B cell (primary cell): ENCODE measurements at regions not wholly inside any gene's neighbourhood (a gene's known extent, or its start where the extent isn't known, plus 50 kb on each side); places are given as distances from the start of the nearest gene placed in this dataset.

Experiments used
- ATAC-seq: fragments of 200-7000 bp; cut with Tn5 transposase; one replicate; pipeline ENCODE4 v1.10.0; 2021; ENCODE audit warnings: low read depth, mild to moderate bottlenecking, moderate number of reproducible peaks, moderate library complexity
- CTCF ChIA-PET: fragments of 350-600 bp; sonication (Branson Sonifier 250); formaldehyde crosslinking; loops from one replicate; lab custom pipeline; 2021; ENCODE audit warnings: antibody characterized with exemption, inconsistent platforms; lab: Charles Lee
- POLR2A ChIA-PET: fragments of 350-600 bp; sonication (Branson Sonifier 250); formaldehyde crosslinking; loops from one replicate; lab custom pipeline; 2021; ENCODE audit warnings: antibody characterized with exemption; lab: Charles Lee
- DNase-seq: peaks from one replicate; pipeline ENCODE4 v3.0.0; 2013
- H2AFZ ChIP-seq: 2 replicates; pipeline ENCODE4 v1.6.1; 2012; ENCODE audit warnings: mild to moderate bottlenecking, low read depth, low read length; ENCODE audit not compliant: insufficient read depth, poor library complexity, severe bottlenecking
- H3K27ac ChIP-seq, 2 donors: 1 replicate in 1 of 2; 2 replicates in 1 of 2; pipeline ENCODE4 v1.5.1; 2012 to 2013; ENCODE audit warnings: low read length in 2 of 2, mild to moderate bottlenecking in 2 of 2, moderate library complexity in 1 of 2
- H3K27me3 ChIP-seq, 4 experiments: fragments of 200-600 bp in 1 of 4; sonication (generic) in 1 of 4; replicated peaks in 1 of 4; 1 replicate in 2 of 4; 2 replicates in 2 of 4; pipeline versions ENCODE4 v1.6.1 to v1.7.0; 2013 to 2016; ENCODE audit warnings: low read length in 3 of 4, mild to moderate bottlenecking in 2 of 4, mixed read lengths in 1 of 4, moderate library complexity in 1 of 4; ENCODE audit not compliant: insufficient read depth in 4 of 4, control insufficient read depth in 3 of 4; ENCODE audit errors: control extremely low read depth in 1 of 4
- H3K36me3 ChIP-seq, 2 experiments: replicated peaks in 1 of 2; 1 replicate in 1 of 2; 2 replicates in 1 of 2; pipeline versions ENCODE4 v1.6.1 to v1.7.1; 2013; ENCODE audit warnings: low read length in 1 of 2; ENCODE audit not compliant: insufficient read depth in 2 of 2, control insufficient read depth in 1 of 2; ENCODE audit errors: control extremely low read depth in 1 of 2, extremely low read depth in 1 of 2
- H3K4me1 ChIP-seq, 2 donors: fragments of 200-600 bp in 1 of 2; sonication (generic) in 1 of 2; 1 replicate in 1 of 2; 2 replicates in 1 of 2; pipeline versions ENCODE4 v1.5.1 to v1.6.1; 2013 to 2017; ENCODE audit warnings: low read length in 2 of 2; ENCODE audit not compliant: control insufficient read depth in 2 of 2, insufficient read depth in 2 of 2
- H3K4me2 ChIP-seq: replicated peaks from 2 replicates; pipeline ENCODE3; 2012; ENCODE audit warnings: mild to moderate bottlenecking, low read depth, low read length; ENCODE audit not compliant: poor library complexity, severe bottlenecking
- H3K4me3 ChIP-seq, 5 experiments: fragments of 200-600 bp in 1 of 5; sonication (generic) in 1 of 5; 1 replicate in 3 of 5; 2 replicates in 2 of 5; pipeline versions ENCODE4 v1.5.1 to v1.7.0; 2011 to 2016; ENCODE audit warnings: low read length in 4 of 5, mild to moderate bottlenecking in 4 of 5, low read depth in 2 of 5, control low read depth in 1 of 5, moderate library complexity in 1 of 5; ENCODE audit not compliant: insufficient read depth in 1 of 5; ENCODE audit errors: control extremely low read depth in 1 of 5, extremely low read depth in 1 of 5
- H3K79me2 ChIP-seq: fragments of 200-600 bp; sonication (generic); one replicate; pipeline ENCODE4 v1.6.0; 2016; ENCODE audit warnings: low read length; ENCODE audit not compliant: control insufficient read depth, insufficient read depth
- H3K9ac ChIP-seq: fragments of 200-600 bp; sonication (generic); 2 replicates; pipeline ENCODE4 v1.6.1; 2017; ENCODE audit warnings: mild to moderate bottlenecking, low read length, moderate library complexity
- H3K9me3 ChIP-seq, 3 donors: one replicate each; pipeline versions ENCODE4 v1.6.1 to v1.7.1; 2013; ENCODE audit warnings: low read length in 2 of 3; ENCODE audit not compliant: control insufficient read depth in 2 of 3, insufficient read depth in 1 of 3; ENCODE audit errors: control extremely low read depth in 1 of 3
- H4K20me1 ChIP-seq: 2 replicates; pipeline ENCODE4 v1.6.0; 2012; ENCODE audit warnings: mild to moderate bottlenecking, low read length; ENCODE audit not compliant: insufficient read depth, control insufficient read depth, poor library complexity, severe bottlenecking
- H3K27ac Mint-ChIP-seq: one replicate; pipeline ENCODE4 v1.8.0; 2021; ENCODE audit warnings: mixed read lengths
- H3K27me3 Mint-ChIP-seq: one replicate; pipeline ENCODE4 v1.8.0; 2021; ENCODE audit warnings: mixed read lengths
- H3K4me1 Mint-ChIP-seq: one replicate; pipeline ENCODE4 v1.8.0; 2021; ENCODE audit warnings: mixed read lengths
- H3K4me3 Mint-ChIP-seq: one replicate; pipeline ENCODE4 v1.8.0; 2021; ENCODE audit warnings: mixed read lengths
- H3K9me3 Mint-ChIP-seq: one replicate; pipeline ENCODE4 v1.8.0; 2022; ENCODE audit warnings: mixed read lengths; ENCODE audit not compliant: insufficient read depth
- CTCF ChIP-seq: fragments of 200-600 bp; IDR thresholded peaks from one replicate; pipeline ENCODE4 v1.8.0; 2022; ENCODE audit warnings: antibody characterized with exemption, mild to moderate bottlenecking
- EZH2 ChIP-seq: IDR thresholded peaks from 2 replicates; pipeline ENCODE4 v1.6.1; 2012; ENCODE audit warnings: borderline replicate concordance, low read depth, mild to moderate bottlenecking, moderate library complexity, low read length; ENCODE audit not compliant: insufficient read depth, poor library complexity, severe bottlenecking
- WGBS: methylation state at CpG from one replicate; pipeline ENCODE4 v1.1.5; 2013; ENCODE audit warnings: missing lambda C conversion rate; ENCODE audit not compliant: insufficient coverage; 5-methylcytosine and 5-hydroxymethylcytosine counted together
- intact Hi-C: fragments of 100-400 bp; cut with micrococcal nuclease; formaldehyde crosslinking; loops from one replicate; pipeline ENCODE4 v1.10.0; 2022

- no peaks in the 10 kb centered on the region for H3K4me1 Mint-ChIP-seq
- no peaks in the 10 kb centered on the region for H3K9me3 Mint-ChIP-seq
- DNase-seq (no peak), ATAC-seq (no peak)
- intact Hi-C loops = no loop called here
- H3K27me3 Mint-ChIP-seq = peaks cover 9% of the 10 kb centered on the region
- Histone ChIP-seq H4K20me1 (no peaks in the 10 kb centered on the region), H3K27ac (no peak overlapping the region), H3K9me3 (peaks cover 0 to 1% (median 0%) of the 10 kb centered on the region in 3 donors), H3K4me1 (no peaks in the 10 kb centered on the region), H3K79me2 (no peaks in the 10 kb centered on the region), H3K9ac (no peak overlapping the region), H3K4me2 (no peak overlapping the region), H2AFZ (no peak overlapping the region), H3K27me3 (no peaks in the 10 kb centered on the region), H3K4me3 (no peak overlapping the region), H3K36me3 (no peaks in the 10 kb centered on the region)
- 88% methylated on average over 2 of the region's 6 CpGs for WGBS
- H3K4me3 Mint-ChIP-seq = no peak overlapping the region
- POLR2A ChIA-PET = no interaction called here
- CTCF ChIA-PET = no interaction called here
- TF ChIP-seq CTCF = no peak
- no peak for TF ChIP-seq EZH2
- no peak overlapping the region for H3K27ac Mint-ChIP-seq
Observed at GRCh38 chr10:30124704-30125103, 65.3 kb upstream of the JCAD start.

GRCh38 chr10:30121401-30121800 lies 62.0 kb upstream of the JCAD start:
- no peaks in the 10 kb centered on the region for H3K4me1 Mint-ChIP-seq
- Histone ChIP-seq H2AFZ (no peak overlapping the region), H3K9me3 (no peaks in the 10 kb centered on the region), H3K27ac (no peak overlapping the region), H4K20me1 (no peaks in the 10 kb centered on the region), H3K4me3 (no peak overlapping the region), H3K9ac (no peak overlapping the region), H3K4me2 (no peak overlapping the region), H3K36me3 (no peaks in the 10 kb centered on the region), H3K79me2 (no peaks in the 10 kb centered on the region), H3K27me3 (peaks cover 0 to 2% (median 0%) of the 10 kb centered on the region in 4 experiments), H3K4me1 (no peaks in the 10 kb centered on the region)
- DNase-seq (no peak), ATAC-seq (no peak)
- ChIA-PET CTCF (no interaction called here), POLR2A (no interaction called here)
- H3K27me3 Mint-ChIP-seq = peaks cover 5% of the 10 kb centered on the region
- no peak overlapping the region for H3K4me3 Mint-ChIP-seq
- intact Hi-C loops = no loop called here
- H3K9me3 Mint-ChIP-seq = no peaks in the 10 kb centered on the region
- 67% methylated on average over 1 of the region's 2 CpGs for WGBS
- no peak for TF ChIP-seq CTCF
- no peak for TF ChIP-seq EZH2
- H3K27ac Mint-ChIP-seq = no peak overlapping the region
